CD8-positive, alpha-beta memory T cell (primary cell): ENCODE measurements at regions not wholly inside any gene's neighbourhood (a gene's known extent, or its start where the extent isn't known, plus 50 kb on each side); places are given as distances from the start of the nearest gene placed in this dataset.
"Not testable (repeated sequence)": the region's sequence is repeated elsewhere in the genome, so short reads cannot be mapped to it uniquely, and the experiment has no call there.

Source experiments
- CTCF ChIA-PET: fragments of 350-600 bp; sonication (Branson Sonifier 250); formaldehyde crosslinking; loops from one replicate; lab custom pipeline; 2021; ENCODE audit warnings: antibody characterized with exemption; lab: Charles Lee
- POLR2A ChIA-PET: fragments of 350-600 bp; sonication (Branson Sonifier 250); formaldehyde crosslinking; loops from one replicate; lab custom pipeline; 2021; ENCODE audit warnings: antibody characterized with exemption; lab: Charles Lee
- DNase-seq, 5 donors: peaks; one replicate each; pipeline versions ENCODE4 v3.0.0 to v3.0.0-alpha.2; 2020 to 2022; ENCODE audit warnings: mixed read lengths in 1 of 5
- H3K27ac ChIP-seq: one replicate; pipeline ENCODE4 v1.7.0; 2013; ENCODE audit warnings: low read depth, mild to moderate bottlenecking, low read length, moderate library complexity
- H3K27me3 ChIP-seq: 2 replicates; pipeline ENCODE4 v1.7.0; 2013; ENCODE audit warnings: low read length, mild to moderate bottlenecking; ENCODE audit not compliant: insufficient read depth, poor library complexity, severe bottlenecking
- H3K36me3 ChIP-seq: 2 replicates; pipeline ENCODE4 v1.7.0; 2013; ENCODE audit warnings: mild to moderate bottlenecking, low read length, moderate library complexity; ENCODE audit not compliant: insufficient read depth
- H3K4me1 ChIP-seq: 2 replicates; pipeline ENCODE4 v1.7.0; 2013; ENCODE audit warnings: mild to moderate bottlenecking, low read length, moderate library complexity; ENCODE audit not compliant: insufficient read depth
- H3K4me3 ChIP-seq: 2 replicates; pipeline ENCODE4 v1.7.0; 2013; ENCODE audit warnings: mild to moderate bottlenecking, low read length
- H3K9me3 ChIP-seq: 2 replicates; pipeline ENCODE4 v1.7.0; 2013; ENCODE audit warnings: mild to moderate bottlenecking, low read length
- H3K27ac Mint-ChIP-seq, 8 donors: one replicate each; pipeline ENCODE4 v1.8.0; 2020 to 2021; ENCODE audit warnings: mixed read lengths in 8 of 8, mild to moderate bottlenecking in 6 of 8, inconsistent platforms in 3 of 8, moderate library complexity in 3 of 8
- H3K27me3 Mint-ChIP-seq, 2 donors: one replicate each; pipeline ENCODE4 v1.8.0; 2020 to 2021; ENCODE audit warnings: mixed read lengths in 2 of 2, mild to moderate bottlenecking in 1 of 2, moderate library complexity in 1 of 2
- H3K36me3 Mint-ChIP-seq, 3 donors: one replicate each; pipeline ENCODE4 v1.8.0; 2020 to 2021; ENCODE audit warnings: mixed read lengths in 3 of 3, inconsistent platforms in 1 of 3, mild to moderate bottlenecking in 1 of 3
- H3K4me1 Mint-ChIP-seq, 3 donors: one replicate each; pipeline ENCODE4 v1.8.0; 2020 to 2021; ENCODE audit warnings: mixed read lengths in 3 of 3, inconsistent platforms in 1 of 3, mild to moderate bottlenecking in 1 of 3
- H3K4me3 Mint-ChIP-seq, 7 donors: one replicate each; pipeline ENCODE4 v1.8.0; 2020 to 2021; ENCODE audit warnings: mixed read lengths in 7 of 7, mild to moderate bottlenecking in 6 of 7, moderate library complexity in 4 of 7, inconsistent platforms in 2 of 7
- H3K9me3 Mint-ChIP-seq, 5 donors: one replicate each; pipeline ENCODE4 v1.8.0; 2020 to 2022; ENCODE audit warnings: mixed read lengths in 5 of 5, mild to moderate bottlenecking in 3 of 5, moderate library complexity in 2 of 5, inconsistent platforms in 1 of 5

DNA sequence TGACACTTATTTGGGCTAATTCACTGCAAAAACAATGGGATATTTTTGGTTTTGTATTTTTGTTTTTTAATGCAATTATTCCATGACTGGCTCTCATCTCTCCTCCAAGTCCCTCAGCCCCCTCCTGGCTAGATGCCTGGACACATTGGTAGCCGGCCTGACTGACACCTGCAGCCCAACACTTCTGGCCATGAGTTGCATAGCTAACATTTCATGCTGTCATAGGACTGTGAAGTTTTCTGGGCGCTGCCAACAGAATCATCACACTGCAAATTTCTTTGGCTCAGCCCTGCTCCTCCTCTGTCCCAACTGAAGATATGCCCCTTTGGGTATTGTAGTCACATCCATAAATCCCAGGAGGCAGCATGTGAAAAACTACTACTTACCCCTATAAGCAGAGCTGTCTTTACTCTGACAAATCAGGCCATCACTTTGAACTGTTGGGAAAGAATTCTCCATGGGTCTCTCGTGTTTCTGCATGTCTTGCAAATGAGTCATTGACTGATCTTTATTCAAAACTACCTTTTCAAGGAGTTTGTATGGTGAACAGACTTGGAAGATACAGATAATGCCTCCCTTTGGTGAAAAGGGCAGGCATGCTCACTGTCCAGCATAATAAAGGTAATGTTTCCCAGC lies 126.7 kb upstream of the LGR5 start:
- no peak overlapping the region for H3K4me3 Mint-ChIP-seq
- H3K9me3 Mint-ChIP-seq, result peaks cover 2 to 7% (median 5%) of the 10 kb centered on the region in 5 donors
- Histone ChIP-seq H3K4me1 (no peaks in the 10 kb centered on the region), H3K36me3 (no peaks in the 10 kb centered on the region), H3K27me3 (no peaks in the 10 kb centered on the region), H3K27ac (no peak overlapping the region), H3K9me3 (no peaks in the 10 kb centered on the region), H3K4me3 (no peak overlapping the region)
- DNase-seq, result no peak
- ChIA-PET CTCF (no interaction called here), POLR2A (no interaction called here)
- no peaks in the 10 kb centered on the region for H3K4me1 Mint-ChIP-seq
- H3K27me3 Mint-ChIP-seq, result no peaks in the 10 kb centered on the region
- no peak overlapping the region for H3K27ac Mint-ChIP-seq
- no peaks in the 10 kb centered on the region for H3K36me3 Mint-ChIP-seq

DNA sequence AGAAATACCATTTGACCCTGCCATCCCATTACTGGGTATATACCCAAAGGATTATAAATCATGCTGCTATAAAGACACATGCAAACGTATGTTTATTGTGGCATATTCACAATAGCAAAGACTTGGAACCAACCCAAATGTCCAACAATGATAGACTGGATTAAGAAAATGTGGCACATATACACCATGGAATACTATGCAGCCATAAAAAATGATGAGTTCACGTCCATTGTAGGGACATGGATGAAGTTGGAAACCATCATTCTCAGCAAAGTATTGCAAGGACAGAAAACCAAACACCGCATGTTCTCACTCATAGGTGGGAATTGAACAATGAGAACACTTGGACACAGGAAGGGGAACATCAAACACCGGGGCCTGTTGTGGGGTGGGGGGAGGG lies 128.0 kb upstream of the LGR5 start:
- H3K36me3 ChIP-seq, H3K4me1 ChIP-seq, H3K4me1 Mint-ChIP-seq, H3K4me3 ChIP-seq, H3K36me3 Mint-ChIP-seq, H3K9me3 Mint-ChIP-seq, H3K27me3 ChIP-seq, H3K27ac Mint-ChIP-seq, CTCF ChIA-PET, DNase-seq, POLR2A ChIA-PET, H3K4me3 Mint-ChIP-seq, H3K27ac ChIP-seq, H3K27me3 Mint-ChIP-seq, H3K9me3 ChIP-seq: not testable (repeated sequence)

- Mint-ChIP-seq H3K27ac (no peak overlapping the region), H3K36me3 (no peaks in the 10 kb centered on the region), H3K27me3 (no peaks in the 10 kb centered on the region), H3K9me3 (peaks cover 1 to 16% (median 2%) of the 10 kb centered on the region in 5 donors), H3K4me3 (no peak overlapping the region), H3K4me1 (no peaks in the 10 kb centered on the region)
- DNase-seq, result no peak
- no peaks in the 10 kb centered on the region for H3K4me1 ChIP-seq
- H3K4me3 ChIP-seq, result no peak overlapping the region
- no peaks in the 10 kb centered on the region for H3K9me3 ChIP-seq
- no peak overlapping the region for H3K27ac ChIP-seq
- ChIA-PET CTCF (no interaction called here), POLR2A (no interaction called here)
- no peaks in the 10 kb centered on the region for H3K36me3 ChIP-seq
- H3K27me3 ChIP-seq, result no peaks in the 10 kb centered on the region
Observed at GRCh38 chr12:71306808-71307207, 132.8 kb upstream of the LGR5 start.

GRCh38 chr12:71304306-71304705 lies 135.3 kb upstream of the LGR5 start:
- CTCF ChIA-PET, result no interaction called here
- peaks cover 1 to 16% (median 2%) of the 10 kb centered on the region in 5 donors for H3K9me3 Mint-ChIP-seq
- Histone ChIP-seq H3K27me3 (no peaks in the 10 kb centered on the region), H3K4me3 (no peak overlapping the region), H3K27ac (no peak overlapping the region), H3K36me3 (no peaks in the 10 kb centered on the region), H3K4me1 (no peaks in the 10 kb centered on the region), H3K9me3 (no peaks in the 10 kb centered on the region)
- no peak for DNase-seq
- no peak overlapping the region for H3K4me3 Mint-ChIP-seq
- H3K27me3 Mint-ChIP-seq, result no peaks in the 10 kb centered on the region
- no peaks in the 10 kb centered on the region for H3K36me3 Mint-ChIP-seq
- no peaks in the 10 kb centered on the region for H3K4me1 Mint-ChIP-seq
- POLR2A ChIA-PET, result no interaction called here
- no peak overlapping the region for H3K27ac Mint-ChIP-seq

GRCh38 chr12:71303199-71303598 lies 136.4 kb upstream of the LGR5 start:
- no peak for DNase-seq
- Mint-ChIP-seq H3K4me1 (no peaks in the 10 kb centered on the region), H3K9me3 (peaks cover 2 to 13% (median 2%) of the 10 kb centered on the region in 5 donors), H3K4me3 (no peak overlapping the region), H3K27ac (no peak overlapping the region), H3K27me3 (no peaks in the 10 kb centered on the region), H3K36me3 (no peaks in the 10 kb centered on the region)
- CTCF ChIA-PET, result no interaction called here
- Histone ChIP-seq H3K4me1 (no peaks in the 10 kb centered on the region), H3K27ac (no peak overlapping the region), H3K4me3 (no peak overlapping the region), H3K27me3 (no peaks in the 10 kb centered on the region), H3K9me3 (no peaks in the 10 kb centered on the region), H3K36me3 (no peaks in the 10 kb centered on the region)
- POLR2A ChIA-PET, result no interaction called here

DNA sequence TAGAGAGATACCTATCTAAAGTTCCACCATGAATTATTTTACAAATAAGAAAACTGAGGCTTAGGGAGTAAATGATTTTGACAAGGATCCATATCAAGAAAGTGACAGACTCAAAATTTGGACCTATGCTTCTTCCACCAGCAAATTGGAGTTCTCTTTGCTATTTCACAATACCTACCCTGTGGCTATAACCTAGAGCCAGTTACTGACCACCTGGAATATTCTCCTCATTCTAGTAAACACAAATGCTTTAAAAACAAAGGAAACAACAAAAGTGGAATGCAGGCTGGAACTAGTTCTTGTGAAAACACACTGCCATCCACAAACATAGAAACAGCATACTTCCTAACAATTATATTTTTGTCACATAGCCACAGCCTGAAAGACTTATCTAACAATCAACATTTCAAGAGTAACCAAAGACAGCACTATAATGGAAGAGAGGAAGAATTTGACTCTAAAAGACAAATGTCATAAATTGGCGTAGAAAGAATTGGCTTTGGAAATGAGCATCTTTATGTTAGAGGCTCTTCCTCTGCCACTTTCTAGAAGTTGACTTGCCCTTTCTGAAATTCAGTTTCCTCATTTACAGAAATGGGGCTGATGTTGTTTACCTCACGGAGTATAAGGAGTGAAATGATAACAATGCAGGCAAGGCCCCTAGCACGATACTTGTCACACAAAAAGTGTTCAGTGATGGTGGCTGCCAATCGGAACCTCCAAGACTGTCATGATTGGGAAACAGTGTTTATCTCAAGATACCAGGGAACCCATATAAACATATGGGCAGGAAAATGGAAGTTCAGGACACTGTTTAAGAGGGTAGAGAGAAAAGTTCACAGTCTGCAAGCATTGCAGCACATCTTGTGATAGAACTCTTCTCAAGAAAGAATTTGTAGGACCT lies 138.6 kb upstream of the LGR5 start:
- H3K4me3 Mint-ChIP-seq, result no peak overlapping the region
- H3K36me3 Mint-ChIP-seq, result no peaks in the 10 kb centered on the region
- H3K27me3 Mint-ChIP-seq, result no peaks in the 10 kb centered on the region
- POLR2A ChIA-PET, result no interaction called here
- Histone ChIP-seq H3K27me3 (no peaks in the 10 kb centered on the region), H3K4me1 (no peaks in the 10 kb centered on the region), H3K4me3 (no peak overlapping the region), H3K9me3 (no peaks in the 10 kb centered on the region), H3K27ac (no peak overlapping the region), H3K36me3 (no peaks in the 10 kb centered on the region)
- DNase-seq, result no peak
- no peaks in the 10 kb centered on the region for H3K4me1 Mint-ChIP-seq
- peaks cover 0 to 9% (median under 1%) of the 10 kb centered on the region in 5 donors for H3K9me3 Mint-ChIP-seq
- CTCF ChIA-PET, result no interaction called here
- H3K27ac Mint-ChIP-seq, result no peak overlapping the region

DNA sequence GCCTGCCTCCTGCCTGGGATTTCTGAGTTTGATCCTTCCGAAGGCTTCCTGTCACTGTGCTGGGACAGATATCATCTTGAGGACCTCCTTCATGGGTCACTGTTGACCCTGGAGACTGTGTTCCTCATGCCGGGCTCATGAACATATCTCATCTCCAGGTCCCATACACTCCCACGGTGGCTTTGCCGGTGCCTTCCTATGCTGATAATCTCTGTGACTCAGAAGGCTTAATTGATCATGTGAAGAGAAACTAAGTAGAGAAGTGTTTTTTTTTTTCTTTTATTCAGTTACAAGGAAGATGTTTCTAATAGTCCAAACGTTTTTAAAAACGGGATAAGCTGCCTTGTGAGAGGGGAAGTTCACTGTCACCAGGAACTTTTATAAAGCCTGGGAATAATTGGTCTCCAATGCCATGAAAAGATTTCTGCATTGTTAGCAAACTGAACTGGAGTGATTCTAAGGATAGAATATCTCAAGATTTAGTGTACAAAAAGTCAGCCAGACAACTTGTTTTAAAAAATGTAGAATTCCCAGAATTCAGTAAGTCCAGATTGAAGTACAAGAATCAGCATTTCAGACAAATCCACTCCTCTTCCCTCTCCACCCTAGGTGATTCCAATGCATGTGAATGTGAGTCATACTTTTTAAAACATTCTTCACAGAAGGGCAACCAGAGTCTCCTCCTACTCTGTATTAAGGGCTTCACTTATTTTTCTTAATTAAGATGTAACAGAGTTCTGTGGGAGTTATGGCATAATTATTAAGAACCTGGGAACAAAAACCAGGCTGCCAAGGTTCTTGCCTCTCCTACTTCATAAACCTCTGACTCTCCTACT lies 139.8 kb upstream of the LGR5 start:
- Mint-ChIP-seq H3K4me1 (no peaks in the 10 kb centered on the region), H3K27me3 (no peaks in the 10 kb centered on the region), H3K9me3 (peaks cover 0 to 7% (median 0%) of the 10 kb centered on the region in 5 donors), H3K27ac (no peak overlapping the region), H3K36me3 (no peaks in the 10 kb centered on the region), H3K4me3 (no peak overlapping the region)
- no peaks in the 10 kb centered on the region for H3K27me3 ChIP-seq
- no peak overlapping the region for H3K27ac ChIP-seq
- H3K9me3 ChIP-seq, result no peaks in the 10 kb centered on the region
- no peak for DNase-seq
- no peaks in the 10 kb centered on the region for H3K4me1 ChIP-seq
- H3K36me3 ChIP-seq, result no peaks in the 10 kb centered on the region
- no peak overlapping the region for H3K4me3 ChIP-seq
- ChIA-PET CTCF (no interaction called here), POLR2A (interaction anchor here (0.6 kb wide), 1 partner anchor 1447 kb away, joined by 3 read pairs; no protein-coding TSS in a partner anchor)

DNA sequence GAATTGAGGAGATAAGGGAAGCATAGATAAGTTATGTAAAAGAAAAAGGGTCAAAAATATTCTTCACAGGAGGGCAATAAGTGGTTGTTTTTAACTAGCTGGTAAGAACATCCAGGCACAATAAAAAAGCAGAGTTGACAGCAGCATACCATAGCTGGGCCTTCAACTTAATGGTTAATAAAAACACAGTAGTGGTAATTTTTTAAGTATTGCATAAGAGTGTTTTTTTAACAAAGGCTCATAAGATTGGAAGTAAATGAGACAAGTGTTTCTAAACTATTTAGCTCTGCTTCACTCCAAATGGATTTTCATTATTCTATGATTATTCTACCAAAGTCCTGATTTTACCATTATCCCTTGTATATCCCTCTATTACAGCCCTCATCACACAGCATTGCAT lies 140.1 kb upstream of the TSPAN8 start:
- H3K9me3 ChIP-seq, result no peaks in the 10 kb centered on the region
- H3K36me3 Mint-ChIP-seq, result no peaks in the 10 kb centered on the region
- ChIA-PET CTCF (no interaction called here), POLR2A (no interaction called here)
- H3K4me1 ChIP-seq, result no peaks in the 10 kb centered on the region
- no peak overlapping the region for H3K4me3 ChIP-seq
- no peak overlapping the region for H3K4me3 Mint-ChIP-seq
- no peaks in the 10 kb centered on the region for H3K27me3 ChIP-seq
- H3K27ac ChIP-seq, result no peak overlapping the region
- H3K4me1 Mint-ChIP-seq, result no peaks in the 10 kb centered on the region
- no peaks in the 10 kb centered on the region for H3K36me3 ChIP-seq
- no peaks in the 10 kb centered on the region for H3K27me3 Mint-ChIP-seq
- no peak overlapping the region for H3K27ac Mint-ChIP-seq
- H3K9me3 Mint-ChIP-seq, result peaks cover 0 to 4% (median 0%) of the 10 kb centered on the region in 5 donors
- no peak for DNase-seq
